CD4-positive, alpha-beta T cell treated with Interleukin-10 for 1 hour (primary cell): ENCODE measurements at regions not wholly inside any gene's neighbourhood (a gene's known extent, or its start where the extent isn't known, plus 50 kb on each side); places are given as distances from the start of the nearest gene placed in this dataset.

Experiments used
- DNase-seq: peaks from one replicate; pipeline ENCODE4 v3.0.0-alpha.2; 2020

DNA sequence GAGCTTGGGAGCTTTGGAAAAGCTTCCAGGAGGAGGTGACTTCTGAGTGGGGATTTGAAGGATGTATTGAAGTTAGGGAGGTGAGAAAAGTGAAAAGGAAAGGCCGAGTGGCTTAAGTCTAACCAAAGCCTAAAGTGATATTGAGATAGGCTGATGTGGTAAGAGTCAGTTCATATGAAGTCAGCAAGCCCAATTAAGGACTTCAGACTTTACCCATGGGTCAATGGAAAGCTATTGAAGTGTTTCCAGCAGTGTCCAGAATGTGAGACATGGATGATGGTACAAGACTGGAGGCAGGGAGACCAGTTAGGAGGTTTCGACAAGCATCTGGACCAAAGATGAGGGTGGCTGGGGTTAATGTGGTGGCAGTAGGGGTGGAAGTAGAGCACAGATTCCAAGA lies 134.3 kb upstream of the WWC1 start:
- no peak for DNase-seq

DNA sequence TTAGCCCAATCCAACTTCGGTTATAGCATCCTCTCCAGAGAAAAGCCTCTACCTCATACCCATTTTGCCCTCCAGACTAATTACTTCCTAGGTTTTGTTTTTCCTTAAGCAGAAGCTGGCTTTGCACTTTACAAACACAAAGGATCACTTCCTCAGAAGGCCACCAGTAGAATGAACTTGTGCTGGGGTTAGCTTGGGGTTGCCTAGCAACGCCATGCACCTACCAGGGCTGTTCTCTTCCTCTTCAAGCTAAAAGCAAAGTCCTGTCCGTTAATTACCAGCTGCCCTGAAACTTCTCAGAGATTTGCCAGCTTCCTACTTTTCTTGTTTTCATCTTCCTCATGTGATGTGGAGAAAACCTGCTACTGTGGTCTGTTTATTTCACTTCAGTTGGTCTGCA lies 132.0 kb upstream of the WWC1 start:
- DNase-seq, result peak; percentile 8

DNA sequence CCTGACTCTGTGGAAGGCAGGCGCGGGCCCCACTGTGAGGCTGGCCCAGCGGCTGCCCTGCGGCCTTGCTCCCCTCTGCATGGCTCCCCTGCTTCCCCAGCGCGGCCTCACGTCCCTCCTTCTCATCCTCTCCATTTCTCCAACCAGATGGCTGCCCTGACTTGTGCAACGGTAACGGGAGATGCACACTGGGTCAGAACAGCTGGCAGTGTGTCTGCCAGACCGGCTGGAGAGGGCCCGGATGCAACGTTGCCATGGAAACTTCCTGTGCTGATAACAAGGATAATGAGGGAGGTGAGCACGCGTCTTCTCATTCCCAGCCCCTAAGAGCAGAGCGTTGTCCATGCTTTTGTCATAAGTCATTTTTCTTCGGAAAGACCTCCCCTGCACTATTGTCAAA lies 129.0 kb upstream of the WWC1 start:
- no peak for DNase-seq

DNA sequence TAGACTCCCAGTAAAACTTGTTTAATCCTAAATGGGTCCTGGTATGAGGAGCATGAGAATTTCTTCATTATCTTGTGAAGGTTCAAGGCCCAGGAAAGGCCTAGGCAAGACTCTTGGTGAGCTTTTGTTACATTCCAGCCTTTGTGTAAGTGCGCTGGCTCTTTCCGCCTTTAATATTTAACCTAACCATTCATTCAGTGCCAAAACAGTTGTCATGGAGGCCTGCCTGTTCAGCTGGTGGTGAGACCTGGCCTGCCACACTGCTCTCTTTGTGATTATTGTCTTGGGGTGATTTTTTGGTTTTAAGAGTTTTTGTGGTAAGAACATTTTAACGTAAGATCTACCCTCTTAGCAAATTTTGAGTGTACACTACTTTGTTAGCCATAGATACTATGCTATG lies 127.5 kb upstream of the WWC1 start:
- DNase-seq, result no peak

DNA sequence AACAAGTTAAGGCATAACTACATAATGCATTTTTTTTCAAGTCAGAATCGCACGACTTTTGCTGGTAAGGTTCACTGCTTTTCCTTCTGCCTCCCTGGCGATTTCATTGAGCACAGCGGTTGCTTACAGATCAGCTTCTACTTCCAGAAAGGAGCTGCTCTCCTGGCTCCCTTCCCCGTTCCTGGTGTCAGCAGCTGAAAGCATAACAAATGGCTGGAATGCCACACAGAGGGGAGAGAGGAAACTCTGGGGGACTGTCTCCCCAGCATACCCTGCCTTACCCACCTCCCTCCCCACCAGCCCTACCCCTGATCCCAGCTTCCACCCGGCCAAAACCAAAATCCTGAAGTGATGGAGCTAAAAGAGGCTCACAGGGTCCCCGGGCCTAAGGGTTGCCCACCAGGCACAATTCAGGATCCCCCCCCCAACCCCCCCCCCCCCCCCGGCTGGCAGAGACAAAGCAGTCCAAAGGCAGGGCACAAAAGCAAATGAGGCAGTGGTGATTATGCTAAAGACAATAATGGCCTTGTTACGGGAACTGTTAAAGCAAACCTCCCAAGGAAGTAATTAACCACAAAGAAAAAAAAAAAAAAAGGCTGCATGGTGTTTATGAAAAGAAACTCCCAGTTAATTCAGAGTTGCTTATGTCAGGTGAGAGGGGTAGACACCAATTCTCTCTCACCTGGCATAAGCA lies 126.1 kb upstream of the WWC1 start:
- no peak for DNase-seq

DNA sequence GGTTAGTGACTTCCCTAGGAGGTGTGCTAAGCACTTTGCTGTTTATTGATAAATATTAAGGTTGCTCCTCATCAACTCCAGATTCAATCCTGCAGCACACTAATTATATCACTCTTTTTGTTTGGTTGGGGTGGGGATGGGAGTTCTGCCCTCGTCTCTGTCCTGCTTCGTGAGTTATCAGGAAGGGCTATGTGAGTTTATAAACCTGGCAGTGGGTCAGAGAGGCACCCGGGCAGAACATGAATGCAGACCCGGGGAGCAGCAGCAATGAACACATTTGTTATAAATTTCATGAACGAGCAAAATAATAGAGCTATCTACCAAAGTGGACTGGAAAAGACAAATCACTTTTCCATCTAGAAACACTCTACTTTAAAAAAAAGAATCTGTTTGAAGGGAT lies 125.5 kb upstream of the WWC1 start:
- no peak for DNase-seq

DNA sequence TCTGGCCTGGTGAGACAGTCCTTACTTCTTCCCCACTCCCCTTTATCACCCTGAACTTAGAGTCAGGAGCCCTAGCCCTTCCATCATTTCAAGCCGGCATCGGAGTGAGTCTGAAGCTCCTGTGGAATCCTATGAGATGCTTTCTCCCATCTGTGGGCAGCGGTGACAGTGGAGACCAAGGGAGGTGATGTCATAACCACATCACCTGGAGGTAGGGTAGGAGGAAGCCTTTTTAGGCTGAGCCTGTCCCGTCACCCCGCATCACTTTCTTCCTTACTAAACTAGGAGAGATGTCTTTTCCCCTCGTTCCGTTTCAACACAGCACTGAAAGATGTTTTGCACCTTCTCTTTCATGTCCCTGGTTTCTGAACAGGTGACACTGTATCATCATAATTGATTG lies 124.1 kb upstream of the WWC1 start:
- DNase-seq, result no peak

DNA sequence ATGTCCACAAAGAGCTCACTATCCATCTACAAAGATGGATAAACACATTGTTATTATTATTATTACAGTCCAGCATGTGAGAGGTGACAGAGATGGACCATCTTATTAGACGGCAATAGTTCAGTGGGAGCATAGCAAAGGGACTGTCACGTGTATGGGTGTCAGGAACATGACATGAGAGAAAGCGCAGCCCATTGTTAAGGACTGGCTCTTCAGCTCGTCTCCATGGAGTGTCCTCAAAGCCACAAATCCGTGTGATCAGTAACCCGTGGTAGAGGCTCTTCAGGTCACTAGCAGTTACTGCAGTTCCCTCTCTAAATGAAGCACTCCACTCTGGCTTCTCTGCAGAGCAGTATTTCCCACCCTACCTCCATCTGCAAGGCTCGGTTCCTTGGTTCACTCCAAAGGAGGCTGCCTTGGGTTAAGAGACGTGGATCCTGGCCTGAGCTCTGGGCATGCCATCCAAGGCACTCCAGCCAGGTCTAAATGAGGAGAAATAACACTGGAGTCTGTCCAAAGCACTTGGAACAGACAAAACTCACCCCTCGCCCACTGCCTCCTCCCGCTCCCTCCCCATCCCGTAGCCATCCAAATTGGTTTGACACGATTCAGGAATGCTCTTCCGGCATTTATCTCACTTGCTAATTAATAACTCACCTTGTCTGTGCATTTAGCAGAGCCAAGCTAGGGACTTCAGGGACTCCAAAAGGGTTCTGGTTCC lies 122.3 kb upstream of the WWC1 start:
- no peak for DNase-seq

DNA sequence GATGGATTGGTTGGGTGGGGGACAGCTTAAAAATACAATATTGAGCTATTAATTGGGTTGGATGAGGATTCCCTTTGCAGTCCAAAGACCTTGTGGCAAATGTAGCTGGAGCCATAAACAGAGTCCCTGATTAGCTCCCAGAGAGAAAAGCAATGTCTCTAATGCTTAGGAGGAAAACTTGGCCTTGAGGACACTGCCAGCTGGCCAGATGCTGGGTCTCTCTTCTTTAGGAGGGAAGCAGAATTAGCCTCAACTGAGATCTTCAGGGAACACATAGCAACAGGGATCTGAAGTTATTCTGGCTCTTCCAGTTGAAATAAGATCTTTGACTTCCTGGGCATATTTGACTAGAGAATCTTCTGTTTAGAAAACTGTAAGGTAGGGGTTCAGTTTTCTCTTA lies 121.7 kb upstream of the WWC1 start:
- DNase-seq, result no peak

DNA sequence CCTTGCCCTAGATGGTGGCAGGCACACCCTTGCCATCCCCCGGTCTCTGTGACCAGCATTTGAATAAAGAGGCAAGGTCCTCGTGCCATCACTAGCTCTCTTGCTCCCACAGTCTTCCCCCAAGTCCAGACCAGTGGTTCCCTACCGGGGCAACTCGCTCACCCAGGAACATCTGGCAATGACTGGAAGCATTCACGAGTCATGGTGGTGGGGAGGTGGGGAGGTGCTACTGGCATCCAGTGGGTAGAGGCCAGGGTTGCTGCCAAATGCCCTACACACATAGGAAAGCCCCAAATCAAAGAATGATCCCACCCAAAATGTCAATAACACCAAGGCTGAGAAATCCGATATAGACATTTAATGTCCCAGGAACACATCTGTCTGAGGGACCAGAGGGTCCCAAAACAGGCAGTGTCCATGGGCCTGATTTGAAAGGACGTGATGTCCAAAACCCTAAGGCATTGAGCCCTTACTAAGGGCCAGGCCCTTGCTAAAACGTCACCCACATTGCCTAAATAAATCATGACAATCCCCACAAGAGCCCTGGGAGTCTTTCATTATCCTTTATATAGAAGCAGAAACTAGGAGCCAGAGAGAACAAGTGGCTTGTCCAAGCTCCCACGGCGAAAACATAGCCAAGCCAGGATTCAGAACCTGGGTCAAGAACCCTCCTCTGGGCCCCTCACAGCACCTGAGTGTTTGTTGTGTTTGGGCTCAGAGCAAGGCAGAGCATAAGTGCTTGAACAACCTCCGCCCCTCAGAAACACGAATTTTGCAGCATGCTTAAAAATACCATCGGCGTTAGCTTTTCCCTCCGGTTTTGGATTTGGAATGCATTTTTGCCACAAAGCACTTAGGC lies 119.3 kb upstream of the WWC1 start:
- DNase-seq, result no peak

DNA sequence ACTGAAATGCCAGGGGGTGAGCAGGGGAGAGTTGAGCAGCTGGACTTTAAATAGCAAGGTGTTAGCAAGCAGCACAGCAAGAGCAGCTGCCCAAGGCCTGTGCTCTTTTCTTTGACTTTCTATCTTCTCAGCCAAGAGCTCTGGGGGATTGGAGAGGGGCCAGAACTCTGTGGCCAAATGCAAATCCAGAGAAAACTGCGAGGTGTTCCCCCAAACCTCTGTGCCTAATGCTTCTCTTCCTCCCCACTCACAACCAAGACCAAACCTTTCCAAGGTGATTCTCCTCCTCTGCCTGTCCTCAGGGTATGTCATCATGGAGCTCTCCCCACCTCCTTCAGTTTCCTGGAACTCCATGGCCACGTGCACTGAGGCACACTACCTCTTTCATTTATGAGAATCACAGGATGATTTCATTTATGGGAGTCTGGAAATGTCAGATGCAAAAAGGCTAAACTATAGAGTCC lies 118.7 kb upstream of the WWC1 start:
- DNase-seq, result no peak

DNA sequence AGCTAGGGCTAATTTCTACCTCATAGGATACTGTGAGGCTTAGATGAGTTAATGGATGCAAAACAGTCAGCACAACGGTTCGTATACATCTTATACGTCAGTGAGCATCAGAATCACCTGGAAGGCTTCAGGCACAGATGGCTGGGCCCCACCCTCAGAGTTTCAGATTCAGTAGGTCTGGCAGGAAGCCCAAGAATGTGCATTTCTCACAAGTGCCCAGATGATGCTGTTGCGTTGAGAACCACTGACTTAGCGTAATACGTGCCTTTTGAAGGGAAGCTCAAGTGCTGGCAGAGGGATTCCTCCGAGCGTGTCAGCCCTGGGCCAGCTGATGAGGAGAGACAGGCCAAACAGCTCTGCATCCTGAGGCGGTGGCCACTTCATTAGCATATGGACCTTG lies 117.1 kb upstream of the WWC1 start:
- DNase-seq, result no peak

DNA sequence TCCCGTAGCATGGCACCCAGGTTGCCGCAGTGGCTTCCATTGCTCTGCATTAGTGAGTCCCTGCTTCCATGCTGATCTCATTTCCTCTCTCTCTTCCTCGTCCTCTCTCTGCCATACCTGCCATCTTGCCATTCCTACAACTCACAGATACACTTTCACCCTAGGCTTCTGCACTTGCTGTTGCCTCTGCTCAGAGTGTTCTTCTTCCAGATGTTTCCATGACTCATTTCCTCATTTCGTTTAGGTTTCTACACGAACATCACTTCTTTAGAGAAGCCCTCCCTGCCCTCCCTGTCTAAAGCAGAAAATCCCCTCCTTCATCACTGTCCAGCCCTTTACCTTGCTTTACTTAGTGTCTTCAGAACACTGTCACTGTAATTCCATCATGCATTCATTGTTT lies 115.2 kb upstream of the WWC1 start:
- DNase-seq, result no peak

DNA sequence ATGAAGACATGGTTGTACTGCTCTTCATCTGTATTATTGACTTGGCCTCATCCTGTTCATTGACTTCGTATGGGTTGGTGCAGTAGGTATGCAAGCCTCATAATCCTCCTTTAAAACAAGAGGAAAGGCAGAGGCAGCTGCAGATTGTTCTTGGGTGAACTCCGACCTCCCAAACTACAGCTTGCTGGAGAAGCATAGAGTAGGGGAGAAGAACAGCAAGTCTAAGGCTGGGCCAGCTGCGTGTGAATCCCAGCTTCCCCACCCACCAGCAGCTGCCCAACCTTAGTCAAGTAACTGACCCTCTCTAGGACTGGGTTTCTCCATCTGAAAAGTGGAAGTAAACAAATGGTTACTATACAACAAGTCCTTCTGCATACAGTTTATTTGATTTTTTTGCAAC lies 114.5 kb upstream of the WWC1 start:
- no peak for DNase-seq

DNA sequence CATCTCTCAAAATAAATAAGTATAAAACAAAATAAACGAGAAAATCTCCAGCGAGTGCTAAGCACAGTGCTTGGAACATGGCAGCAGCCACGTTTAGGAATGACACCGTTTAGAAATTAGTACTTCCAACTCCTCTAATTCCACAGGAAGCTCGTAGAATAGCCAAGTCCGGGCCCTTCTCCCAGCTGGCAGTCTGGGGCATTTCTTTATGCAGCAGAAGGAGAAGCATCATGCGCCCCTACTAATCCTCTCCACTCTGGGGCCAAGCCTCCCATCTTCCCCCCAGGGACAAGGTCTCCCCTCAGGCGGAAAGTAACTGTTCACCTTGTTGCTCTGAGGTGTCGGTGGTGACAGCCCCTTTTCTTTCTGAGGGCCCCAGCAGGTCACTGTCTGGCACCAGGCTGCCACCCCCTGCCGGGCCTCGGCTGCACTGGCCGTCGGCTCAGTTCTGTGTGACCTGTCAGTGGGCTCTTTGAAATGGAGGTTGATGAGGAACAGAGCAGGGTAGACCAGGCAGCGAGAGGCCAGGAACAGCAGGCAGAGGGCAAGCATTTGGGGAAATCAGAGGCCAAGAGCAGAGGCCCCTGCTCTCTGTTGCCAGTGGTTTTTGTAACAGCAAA lies 113.5 kb upstream of the WWC1 start:
- no peak for DNase-seq

DNA sequence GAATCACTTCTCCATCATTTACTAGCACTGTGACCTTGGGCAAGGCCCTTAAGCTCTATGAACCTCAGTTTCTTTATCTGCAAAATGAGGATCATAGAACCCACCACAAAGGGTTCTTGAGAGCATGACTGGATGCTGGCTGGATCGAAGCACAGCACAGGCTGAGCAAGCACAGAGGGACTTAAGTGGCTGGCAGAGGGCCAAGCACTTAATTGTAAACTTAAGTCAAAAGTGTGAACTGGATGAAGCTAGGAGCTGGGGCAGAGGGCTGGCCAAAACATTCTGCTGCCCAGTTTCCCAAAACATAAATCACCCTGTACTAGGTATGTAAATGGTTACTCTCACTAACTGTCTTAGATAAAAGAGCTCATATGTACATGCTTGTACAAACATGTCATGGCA lies 112.3 kb upstream of the WWC1 start:
- DNase-seq, result no peak

DNA sequence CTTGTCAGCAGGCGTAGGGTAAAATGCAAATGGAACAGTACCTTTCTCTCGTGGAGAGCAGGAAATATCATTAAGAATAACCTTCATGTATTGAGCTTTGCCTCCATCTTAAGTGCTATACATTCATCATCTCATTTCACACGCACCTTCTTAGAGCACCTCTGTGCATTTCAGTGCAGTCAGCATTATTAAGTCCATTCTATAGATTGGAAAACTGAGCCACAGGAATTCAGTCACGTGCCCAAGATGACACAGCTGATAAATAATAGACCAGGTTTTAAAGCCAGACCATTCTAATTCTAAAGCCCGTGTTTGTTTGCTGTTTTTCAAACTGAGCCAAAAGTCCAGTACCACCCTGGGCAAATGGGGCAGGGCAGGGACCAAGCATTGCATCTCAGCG lies 109.2 kb upstream of the WWC1 start:
- no peak for DNase-seq

DNA sequence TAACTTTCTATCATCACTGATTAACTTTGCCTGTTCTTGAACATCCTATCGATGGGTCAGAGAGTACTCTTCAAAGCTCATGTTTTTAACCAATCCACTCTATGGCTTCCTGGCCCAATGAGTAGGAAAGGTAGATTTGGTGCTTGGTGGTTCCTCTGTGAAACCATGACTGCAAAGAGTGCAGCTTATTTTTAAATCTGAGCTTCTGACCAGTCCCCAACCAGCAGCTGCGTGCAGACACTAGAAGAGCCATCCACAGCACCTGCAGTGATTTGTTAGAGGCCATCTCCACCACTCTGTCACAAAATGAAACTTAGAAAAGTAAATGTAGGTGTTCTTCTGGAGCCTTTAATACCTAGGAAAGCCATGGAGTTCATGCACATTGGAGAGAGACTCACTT lies 107.3 kb upstream of the WWC1 start:
- DNase-seq, result no peak

DNA sequence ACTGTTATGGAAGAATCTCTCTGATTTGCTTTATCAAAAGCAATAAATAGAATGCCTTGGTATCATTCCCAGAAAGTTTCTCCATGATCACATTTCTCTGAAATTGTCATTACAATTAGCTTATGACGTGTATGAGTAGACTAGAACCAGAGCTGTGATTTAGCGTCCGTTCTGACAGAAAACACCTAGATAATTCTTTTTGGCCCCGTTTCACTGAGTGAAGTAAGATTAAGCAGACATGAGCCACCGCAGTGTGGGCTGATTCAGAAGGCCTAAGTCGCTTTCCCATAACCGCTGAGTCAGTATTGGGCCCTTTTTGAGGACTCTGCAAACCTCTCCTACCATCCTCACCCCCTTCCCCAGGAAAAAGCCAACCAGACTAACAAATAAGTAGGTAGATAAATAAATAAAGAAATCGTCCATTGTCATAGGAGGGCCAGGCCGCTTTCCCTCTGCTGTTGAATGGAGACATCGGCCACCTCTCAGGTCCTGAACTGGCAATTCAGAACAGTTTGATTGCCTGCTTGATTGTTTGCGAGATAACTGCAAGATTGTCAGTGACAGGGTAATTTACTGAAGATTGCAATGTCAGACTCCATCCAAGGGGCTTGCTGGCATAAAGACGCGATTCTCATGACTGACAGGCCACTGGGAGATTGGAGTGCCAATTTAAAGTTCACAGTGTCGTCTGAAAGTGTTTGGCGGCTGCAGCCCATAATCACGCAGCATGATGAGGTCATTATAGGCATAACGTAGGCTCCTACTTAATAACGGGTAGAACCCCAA lies 105.0 kb upstream of the WWC1 start:
- no peak for DNase-seq

DNA sequence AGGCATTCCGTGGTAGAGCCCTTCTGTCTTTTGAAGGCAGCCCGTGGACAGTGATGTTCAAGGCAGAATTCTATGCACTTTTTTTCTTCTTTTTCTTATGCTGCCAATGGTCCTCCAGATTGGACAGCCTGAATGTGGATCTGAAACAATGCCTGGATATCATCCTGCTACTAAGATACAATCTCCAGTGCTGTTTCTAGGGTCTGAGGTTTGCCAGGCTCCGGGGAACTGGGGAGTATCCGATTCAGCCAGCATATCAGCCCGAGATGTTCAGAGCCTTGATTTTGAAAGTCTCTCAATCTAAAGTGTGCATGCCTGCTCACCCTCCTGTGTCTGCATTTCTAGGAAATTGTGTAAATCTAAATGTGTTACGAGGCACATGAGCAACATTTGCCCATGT lies 103.8 kb upstream of the WWC1 start:
- no peak for DNase-seq

DNA sequence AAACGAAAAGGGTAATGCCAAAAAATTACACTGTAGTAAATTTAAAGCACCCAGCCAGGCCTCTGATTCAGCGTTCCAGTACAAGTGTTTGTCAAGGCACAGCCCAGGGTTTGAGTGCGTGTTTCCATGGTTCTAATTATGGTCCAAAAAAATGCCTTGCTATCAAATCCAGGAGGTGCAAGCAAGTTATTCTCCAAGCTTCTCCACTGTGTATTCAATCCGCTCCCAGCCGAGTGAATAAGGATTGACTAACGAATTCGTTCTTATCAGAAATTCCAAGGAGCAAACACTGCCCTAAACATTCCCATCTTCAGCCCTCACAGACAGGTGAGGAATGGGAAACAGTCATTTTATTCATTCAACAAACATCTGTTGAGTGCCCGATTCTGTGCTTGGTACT lies 103.3 kb upstream of the WWC1 start:
- no peak for DNase-seq

DNA sequence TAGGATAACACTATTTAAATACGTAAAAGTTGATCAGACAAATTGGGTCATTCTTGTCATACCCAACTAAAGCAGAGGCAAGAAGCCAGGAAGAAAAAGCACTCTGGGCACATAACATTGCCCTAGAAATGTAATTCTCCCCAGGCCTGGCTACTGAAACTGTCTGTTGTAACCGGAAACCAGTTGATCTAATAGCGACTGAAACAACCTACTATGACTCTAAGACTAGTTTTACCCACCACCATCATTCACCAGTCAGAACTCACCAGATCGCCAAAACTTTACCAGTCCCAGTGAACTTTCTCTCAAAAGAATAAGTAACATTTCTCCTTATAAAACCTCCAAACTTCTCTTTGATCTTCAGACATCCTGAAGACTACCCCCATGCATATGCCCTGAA lies 99.3 kb upstream of the WWC1 start:
- DNase-seq, result no peak
